ENCODE measurements at regions not wholly inside any gene's neighbourhood (a gene's known extent, or its start where the extent isn't known, plus 50 kb on each side); places are given as distances from the start of the nearest gene placed in this dataset.
A peak's percentile ranks its signal among the peaks of the same experiment; 100 is the strongest.

DNA sequence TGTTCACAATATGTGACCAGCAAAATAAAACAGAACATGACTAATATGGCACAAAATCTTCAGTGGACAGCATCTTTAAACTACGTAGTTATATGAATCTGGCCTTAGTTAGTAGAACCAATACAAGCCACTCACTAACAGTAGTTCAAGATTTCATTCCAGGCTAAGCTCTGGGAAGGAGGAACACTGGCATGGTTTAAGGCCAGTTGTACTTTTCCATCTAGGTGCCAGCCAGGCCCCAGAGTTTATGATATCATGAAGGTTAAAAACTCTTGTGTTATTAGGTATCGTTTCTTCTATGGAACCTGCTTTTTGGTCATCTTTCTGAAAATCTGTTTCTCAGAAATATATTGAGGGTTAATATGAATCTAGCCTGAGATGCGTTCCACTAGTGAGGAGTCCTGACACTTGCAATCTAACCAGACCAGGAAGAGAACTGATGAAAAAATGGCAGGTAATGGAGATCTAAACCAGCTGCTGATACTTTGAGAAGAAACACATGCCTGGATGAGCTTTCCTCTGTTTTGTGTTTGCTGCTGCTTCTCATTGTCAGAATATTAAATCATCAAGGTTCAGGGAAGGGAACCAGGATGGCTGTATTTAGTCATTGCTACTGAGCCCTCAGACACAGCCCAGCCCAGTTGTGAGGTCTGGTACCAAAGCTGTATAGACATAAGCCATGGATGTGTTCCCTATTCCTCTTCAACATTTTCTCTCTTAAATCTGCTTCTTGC, 182.8 kb upstream of the SETBP1 start:
- no peak overlapping the region for H3K9ac ChIP-seq (ENCODE audit: insufficient read depth in 1 of 2, low read length in 2 of 2)
- ATAC-seq (ENCODE audit: insufficient read depth, low FRiP score) (no peak), DNase-seq (peak in 1 of 3 donors; percentile 17)
- H3K27ac ChIP-seq (ENCODE audit: low read depth in 1 of 2, low read length in 1 of 2): no peak overlapping the region
- H3K36me3 ChIP-seq (ENCODE audit: control insufficient read depth in 4 of 4, insufficient read depth in 4 of 4, low read length in 4 of 4): no peaks in the 10 kb centered on the region
- H3K27me3 ChIP-seq (ENCODE audit: control insufficient read depth in 3 of 3, insufficient read depth in 3 of 3, low read length in 2 of 3): no peaks in the 10 kb centered on the region
- H3K9me3 ChIP-seq (ENCODE audit: control insufficient read depth in 4 of 4, insufficient read depth in 3 of 4, low read length in 3 of 4): no peaks in the 10 kb centered on the region
- WGBS, 2 donors: 83 to 91% methylated on average over 3 of the region's 3 CpGs
- peaks cover 0 to 5% (median 0%) of the 10 kb centered on the region in 5 donors for H3K4me1 ChIP-seq (ENCODE audit: control insufficient read depth in 5 of 5, insufficient read depth in 5 of 5, low read length in 5 of 5)
- TF ChIP-seq, protein P1, sequence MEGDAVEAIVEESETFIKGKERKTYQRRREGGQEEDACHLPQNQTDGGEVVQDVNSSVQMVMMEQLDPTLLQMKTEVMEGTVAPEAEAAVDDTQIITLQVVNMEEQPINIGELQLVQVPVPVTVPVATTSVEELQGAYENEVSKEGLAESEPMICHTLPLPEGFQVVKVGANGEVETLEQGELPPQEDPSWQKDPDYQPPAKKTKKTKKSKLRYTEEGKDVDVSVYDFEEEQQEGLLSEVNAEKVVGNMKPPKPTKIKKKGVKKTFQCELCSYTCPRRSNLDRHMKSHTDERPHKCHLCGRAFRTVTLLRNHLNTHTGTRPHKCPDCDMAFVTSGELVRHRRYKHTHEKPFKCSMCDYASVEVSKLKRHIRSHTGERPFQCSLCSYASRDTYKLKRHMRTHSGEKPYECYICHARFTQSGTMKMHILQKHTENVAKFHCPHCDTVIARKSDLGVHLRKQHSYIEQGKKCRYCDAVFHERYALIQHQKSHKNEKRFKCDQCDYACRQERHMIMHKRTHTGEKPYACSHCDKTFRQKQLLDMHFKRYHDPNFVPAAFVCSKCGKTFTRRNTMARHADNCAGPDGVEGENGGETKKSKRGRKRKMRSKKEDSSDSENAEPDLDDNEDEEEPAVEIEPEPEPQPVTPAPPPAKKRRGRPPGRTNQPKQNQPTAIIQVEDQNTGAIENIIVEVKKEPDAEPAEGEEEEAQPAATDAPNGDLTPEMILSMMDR (IDR thresholded peaks at IDR 0.05; ENCODE audit: control extremely low read depth, extremely low read depth): no peak
- no peak overlapping the region for H3K4me3 ChIP-seq

DNA sequence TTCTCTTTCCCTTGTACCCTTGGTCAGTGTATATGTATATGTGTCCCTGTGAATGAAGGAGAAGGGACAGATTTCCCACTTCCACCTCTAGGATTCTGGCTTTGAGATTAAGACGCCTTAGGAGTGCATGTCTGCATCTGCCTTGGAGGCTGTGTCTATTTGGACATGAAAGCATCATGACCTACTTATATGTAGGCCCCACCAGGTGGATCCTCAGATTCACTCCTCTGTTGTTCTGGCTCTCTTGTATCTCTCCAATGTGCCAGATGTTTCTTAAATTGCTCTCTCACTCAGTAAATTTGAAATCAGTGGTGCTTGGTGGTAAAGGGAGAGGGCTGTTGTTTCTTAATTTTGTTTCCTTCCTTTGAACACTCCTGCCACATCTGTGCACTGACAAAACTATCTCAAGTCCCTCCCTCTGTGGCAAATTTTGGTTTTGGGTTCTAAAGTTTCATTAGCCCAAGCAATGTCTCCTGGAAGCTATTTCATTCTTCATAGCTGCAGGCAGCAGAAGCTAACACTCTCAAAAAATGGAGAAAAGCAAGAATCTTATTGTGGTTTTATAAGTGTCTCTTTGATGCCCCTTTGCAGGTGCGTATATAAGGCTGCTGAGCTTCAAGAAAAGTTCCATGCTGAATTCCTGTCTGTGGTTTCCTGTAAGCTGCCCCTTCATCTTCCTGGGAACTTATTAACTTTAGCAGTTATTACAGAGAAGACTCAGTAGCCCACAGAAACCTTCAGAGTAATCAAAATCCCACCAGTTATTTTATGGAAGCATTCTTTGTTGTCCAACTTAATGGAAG, 179.7 kb upstream of the SETBP1 start:
- Histone ChIP-seq H3K4me3 (no peak overlapping the region), H3K9me3 (ENCODE audit: control insufficient read depth in 4 of 4, insufficient read depth in 3 of 4, low read length in 3 of 4) (no peaks in the 10 kb centered on the region), H3K36me3 (ENCODE audit: control insufficient read depth in 4 of 4, insufficient read depth in 4 of 4, low read length in 4 of 4) (no peaks in the 10 kb centered on the region), H3K27me3 (ENCODE audit: control insufficient read depth in 3 of 3, insufficient read depth in 3 of 3, low read length in 2 of 3) (no peaks in the 10 kb centered on the region), H3K4me1 (ENCODE audit: control insufficient read depth in 5 of 5, insufficient read depth in 5 of 5, low read length in 5 of 5) (peaks cover 0 to 5% (median 0%) of the 10 kb centered on the region in 5 donors), H3K27ac (ENCODE audit: low read depth in 1 of 2, low read length in 1 of 2) (no peak overlapping the region), H3K9ac (ENCODE audit: insufficient read depth in 1 of 2, low read length in 2 of 2) (no peak overlapping the region)
- 55 to 69% methylated on average over 2 of the region's 2 CpGs for WGBS, 2 donors
- DNase-seq: no peak
- TF ChIP-seq, protein P1 (IDR thresholded peaks at IDR 0.05; ENCODE audit: control extremely low read depth, extremely low read depth): no peak
- ATAC-seq (ENCODE audit: insufficient read depth, low FRiP score): no peak

- ATAC-seq (ENCODE audit: insufficient read depth, low FRiP score): no peak
- 81 to 89% methylated on average over 1 of the region's 1 CpG for WGBS, 2 donors
Measured at GRCh38 chr18:44502221-44502620, 178.5 kb upstream of the SETBP1 start.

More at GRCh38 chr18:44502221-44502620, 178.5 kb upstream of the SETBP1 start:
- Histone ChIP-seq H3K27me3 (ENCODE audit: control insufficient read depth in 3 of 3, insufficient read depth in 3 of 3, low read length in 2 of 3) (no peaks in the 10 kb centered on the region), H3K4me1 (ENCODE audit: control insufficient read depth in 5 of 5, insufficient read depth in 5 of 5, low read length in 5 of 5) (peaks cover 0 to 5% (median 0%) of the 10 kb centered on the region in 5 donors), H3K36me3 (ENCODE audit: control insufficient read depth in 4 of 4, insufficient read depth in 4 of 4, low read length in 4 of 4) (no peaks in the 10 kb centered on the region), H3K4me3 (no peak overlapping the region), H3K9ac (ENCODE audit: insufficient read depth in 1 of 2, low read length in 2 of 2) (no peak overlapping the region), H3K9me3 (ENCODE audit: control insufficient read depth in 4 of 4, insufficient read depth in 3 of 4, low read length in 3 of 4) (no peaks in the 10 kb centered on the region), H3K27ac (ENCODE audit: low read depth in 1 of 2, low read length in 1 of 2) (no peak overlapping the region)
- TF ChIP-seq, protein P1 (IDR thresholded peaks at IDR 0.05; ENCODE audit: control extremely low read depth, extremely low read depth): no peak
- DNase-seq: no peak

All from lung (tissue), 11 donors.